DOHH2 (cell line): ENCODE measurements at regions not wholly inside any gene's neighbourhood (a gene's known extent, or its start where the extent isn't known, plus 50 kb on each side); places are given as distances from the start of the nearest gene placed in this dataset.

Experiments used
- H3F3A ChIP-seq: fragments of 200-600 bp; sonication (generic), shearing (Covaris generic); 2 replicates; pipeline ENCODE4 v1.6.0; 2016; ENCODE audit warnings: antibody characterized with exemption, mild to moderate bottlenecking; ENCODE audit not compliant: control insufficient read depth, insufficient read depth
- H3K27ac ChIP-seq: fragments of 200-600 bp; sonication (generic); 2 replicates; pipeline ENCODE4 v1.5.1; 2014; ENCODE audit warnings: low read depth, mild to moderate bottlenecking, low read length, moderate library complexity
- H3K27me3 ChIP-seq: fragments of 200-600 bp; sonication (generic); 2 replicates; pipeline ENCODE4 v1.6.1; 2014; ENCODE audit warnings: mild to moderate bottlenecking, low read length, mixed read lengths; ENCODE audit not compliant: control insufficient read depth
- H3K36me3 ChIP-seq: fragments of 200-600 bp; sonication (generic); 2 replicates; pipeline ENCODE4 v1.6.1; 2014; ENCODE audit warnings: mild to moderate bottlenecking, low read length, moderate library complexity, mixed read lengths; ENCODE audit not compliant: control insufficient read depth
- H3K4me1 ChIP-seq: fragments of 200-600 bp; sonication (generic); 2 replicates; pipeline ENCODE4 v1.6.1; 2014; ENCODE audit warnings: mild to moderate bottlenecking, low read length, mixed read lengths; ENCODE audit not compliant: control insufficient read depth
- H3K4me2 ChIP-seq: fragments of 200-600 bp; sonication (generic); 2 replicates; pipeline ENCODE4 v1.6.0; 2014; ENCODE audit warnings: mild to moderate bottlenecking, low read length, moderate library complexity
- H3K4me3 ChIP-seq: fragments of 200-600 bp; sonication (generic); 2 replicates; pipeline ENCODE4 v1.5.1; 2014; ENCODE audit warnings: mild to moderate bottlenecking, low read length, mixed read lengths
- H3K79me2 ChIP-seq: fragments of 200-600 bp; sonication (generic); 2 replicates; pipeline ENCODE4 v1.6.1; 2014; ENCODE audit warnings: mild to moderate bottlenecking, low read length, mixed read lengths; ENCODE audit not compliant: control insufficient read depth
- H3K9me2 ChIP-seq: fragments of 200-600 bp; sonication (generic); replicated peaks from 2 replicates; pipeline ENCODE4 v1.6.1; 2014; ENCODE audit warnings: mild to moderate bottlenecking, low read length, mixed read lengths; ENCODE audit not compliant: control insufficient read depth
- H3K9me3 ChIP-seq: fragments of 200-600 bp; sonication (generic); 2 replicates; pipeline ENCODE4 v1.6.1; 2014; ENCODE audit warnings: antibody characterized with exemption, low read length, mixed read lengths; ENCODE audit not compliant: control insufficient read depth, insufficient read depth
- H4K20me1 ChIP-seq: fragments of 200-600 bp; sonication (generic); 2 replicates; pipeline ENCODE4 v1.6.0; 2014; ENCODE audit warnings: low read depth, mild to moderate bottlenecking, antibody characterized with exemption, low read length, moderate library complexity; ENCODE audit not compliant: control insufficient read depth, insufficient read depth
- CTCF ChIP-seq: fragments of 200-600 bp; sonication (generic); IDR thresholded peaks from one replicate; pipeline ENCODE4 v1.5.1; 2014; ENCODE audit warnings: antibody characterized with exemption, mild to moderate bottlenecking, low read depth, low read length; ENCODE audit not compliant: poor library complexity, severe bottlenecking
- EZH2phosphoT487 ChIP-seq: fragments of 200-600 bp; sonication (generic); IDR thresholded peaks from 2 replicates; pipeline ENCODE4 v1.6.1; 2017; ENCODE audit warnings: borderline replicate concordance, mild to moderate bottlenecking, antibody characterized with exemption, low read length, moderate library complexity, mixed read lengths

GRCh38 chr1:57553666-57554065 is 129.8 kb upstream of the DAB1 start:
- no peak for TF ChIP-seq EZH2phosphoT487
- no peak for TF ChIP-seq CTCF
- H3F3A ChIP-seq = no peaks in the 10 kb centered on the region
- H3K4me3 ChIP-seq = no peak overlapping the region
- H3K9me3 ChIP-seq = no peaks in the 10 kb centered on the region
- H3K27ac ChIP-seq = no peak overlapping the region
- H3K27me3 ChIP-seq = no peaks in the 10 kb centered on the region
- H3K79me2 ChIP-seq = no peaks in the 10 kb centered on the region
- no peaks in the 10 kb centered on the region for H3K36me3 ChIP-seq
- H4K20me1 ChIP-seq = no peaks in the 10 kb centered on the region
- H3K4me1 ChIP-seq = no peaks in the 10 kb centered on the region
- no peaks in the 10 kb centered on the region for H3K9me2 ChIP-seq
- H3K4me2 ChIP-seq = no peak overlapping the region

GRCh38 chr1:57551476-57551875 is 127.6 kb upstream of the DAB1 start:
- H3K27ac ChIP-seq = no peak overlapping the region
- H3K4me1 ChIP-seq = no peaks in the 10 kb centered on the region
- H3K27me3 ChIP-seq = no peaks in the 10 kb centered on the region
- no peaks in the 10 kb centered on the region for H3F3A ChIP-seq
- no peaks in the 10 kb centered on the region for H3K9me3 ChIP-seq
- H3K4me3 ChIP-seq = no peak overlapping the region
- H3K9me2 ChIP-seq = no peaks in the 10 kb centered on the region
- H3K36me3 ChIP-seq = no peaks in the 10 kb centered on the region
- TF ChIP-seq CTCF (no peak), EZH2phosphoT487 (no peak)
- no peaks in the 10 kb centered on the region for H3K79me2 ChIP-seq
- no peak overlapping the region for H3K4me2 ChIP-seq
- H4K20me1 ChIP-seq = no peaks in the 10 kb centered on the region

DNA sequence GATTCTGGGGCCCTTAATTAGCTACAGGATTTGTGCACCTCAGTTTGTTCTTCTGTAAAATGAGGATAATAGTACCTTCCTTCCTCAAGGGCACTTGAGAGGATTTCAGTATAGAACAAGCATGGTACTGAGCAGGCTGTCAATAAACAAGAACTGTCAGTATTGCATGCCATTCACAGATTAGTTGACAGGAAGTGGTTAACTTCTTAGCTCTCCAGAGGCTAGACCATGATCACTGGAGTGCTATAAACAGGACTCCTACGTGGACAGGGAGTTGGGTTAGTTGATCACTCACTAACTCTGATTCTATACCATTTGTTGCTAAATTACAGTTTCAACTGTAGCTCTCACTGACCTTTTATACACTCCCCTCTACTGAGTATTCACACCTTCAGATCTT is 126.2 kb upstream of the DAB1 start:
- Histone ChIP-seq H3K9me2 (no peaks in the 10 kb centered on the region), H3K36me3 (no peaks in the 10 kb centered on the region), H3K27me3 (no peaks in the 10 kb centered on the region), H3K27ac (no peak overlapping the region), H3F3A (no peaks in the 10 kb centered on the region), H3K9me3 (no peaks in the 10 kb centered on the region), H4K20me1 (no peaks in the 10 kb centered on the region), H3K79me2 (no peaks in the 10 kb centered on the region), H3K4me3 (no peak overlapping the region), H3K4me1 (no peaks in the 10 kb centered on the region), H3K4me2 (no peak overlapping the region)
- TF ChIP-seq EZH2phosphoT487 (no peak), CTCF (no peak)

GRCh38 chr1:57549300-57549699 is 125.4 kb upstream of the DAB1 start:
- H3K27me3 ChIP-seq = no peaks in the 10 kb centered on the region

More at GRCh38 chr1:57549300-57549699, 125.4 kb upstream of the DAB1 start:
- H3K4me1 ChIP-seq = no peaks in the 10 kb centered on the region
- H3K36me3 ChIP-seq = no peaks in the 10 kb centered on the region
- no peak overlapping the region for H3K4me2 ChIP-seq
- H3K27ac ChIP-seq = no peak overlapping the region
- H4K20me1 ChIP-seq = no peaks in the 10 kb centered on the region
- no peak overlapping the region for H3K4me3 ChIP-seq
- H3K79me2 ChIP-seq = no peaks in the 10 kb centered on the region
- H3K9me3 ChIP-seq = no peaks in the 10 kb centered on the region
- no peaks in the 10 kb centered on the region for H3K9me2 ChIP-seq
- H3F3A ChIP-seq = no peaks in the 10 kb centered on the region
- TF ChIP-seq CTCF (no peak), EZH2phosphoT487 (no peak)
